Glutamatergic neuron (in vitro differentiated cells): ENCODE measurements at regions not wholly inside any gene's neighbourhood (a gene's known extent, or its start where the extent isn't known, plus 50 kb on each side); places are given as distances from the start of the nearest gene placed in this dataset.
"Not testable (repeated sequence)": the region's sequence is repeated elsewhere in the genome, so short reads cannot be mapped to it uniquely, and the experiment has no call there.

ENCODE experiments used
- DNase-seq: peaks from one replicate; pipeline ENCODE4 v3.0.0; 2022
- H3K27ac Mint-ChIP-seq: one replicate; pipeline ENCODE4 v1.8.0; 2020; ENCODE audit warnings: mild to moderate bottlenecking, mixed read lengths, inconsistent platforms; ENCODE audit not compliant: unreplicated experiment
- H3K27me3 Mint-ChIP-seq: one replicate; pipeline ENCODE4 v1.8.0; 2020; ENCODE audit warnings: mild to moderate bottlenecking, moderate library complexity, mixed read lengths, inconsistent platforms; ENCODE audit not compliant: unreplicated experiment
- H3K36me3 Mint-ChIP-seq: one replicate; pipeline ENCODE4 v1.8.0; 2020; ENCODE audit warnings: mild to moderate bottlenecking, mixed read lengths, inconsistent platforms; ENCODE audit not compliant: unreplicated experiment
- H3K4me1 Mint-ChIP-seq: one replicate; pipeline ENCODE4 v1.8.0; 2020; ENCODE audit warnings: mild to moderate bottlenecking, low read depth, mixed read lengths, inconsistent platforms; ENCODE audit not compliant: unreplicated experiment
- H3K4me3 Mint-ChIP-seq: one replicate; pipeline ENCODE4 v1.8.0; 2020; ENCODE audit warnings: mild to moderate bottlenecking, mixed read lengths, inconsistent platforms; ENCODE audit not compliant: unreplicated experiment
- H3K9me3 Mint-ChIP-seq: one replicate; pipeline ENCODE4 v1.8.0; 2020; ENCODE audit warnings: mild to moderate bottlenecking, moderate library complexity, mixed read lengths, inconsistent platforms; ENCODE audit not compliant: unreplicated experiment
- TF ChIP-seq, protein P1 (sequence below): fragments of 200-600 bp; sonication (generic); IDR thresholded peaks from one replicate; pipeline ENCODE4 v1.5.0; 2021; ENCODE audit not compliant: partially characterized antibody, unreplicated experiment

GRCh38 chr4:116101321-116101720, 984.1 kb downstream of the TRAM1L1 start:
- H3K27me3 Mint-ChIP-seq, result no peaks in the 10 kb centered on the region
- H3K36me3 Mint-ChIP-seq, result no peaks in the 10 kb centered on the region
- TF ChIP-seq, protein P1, sequence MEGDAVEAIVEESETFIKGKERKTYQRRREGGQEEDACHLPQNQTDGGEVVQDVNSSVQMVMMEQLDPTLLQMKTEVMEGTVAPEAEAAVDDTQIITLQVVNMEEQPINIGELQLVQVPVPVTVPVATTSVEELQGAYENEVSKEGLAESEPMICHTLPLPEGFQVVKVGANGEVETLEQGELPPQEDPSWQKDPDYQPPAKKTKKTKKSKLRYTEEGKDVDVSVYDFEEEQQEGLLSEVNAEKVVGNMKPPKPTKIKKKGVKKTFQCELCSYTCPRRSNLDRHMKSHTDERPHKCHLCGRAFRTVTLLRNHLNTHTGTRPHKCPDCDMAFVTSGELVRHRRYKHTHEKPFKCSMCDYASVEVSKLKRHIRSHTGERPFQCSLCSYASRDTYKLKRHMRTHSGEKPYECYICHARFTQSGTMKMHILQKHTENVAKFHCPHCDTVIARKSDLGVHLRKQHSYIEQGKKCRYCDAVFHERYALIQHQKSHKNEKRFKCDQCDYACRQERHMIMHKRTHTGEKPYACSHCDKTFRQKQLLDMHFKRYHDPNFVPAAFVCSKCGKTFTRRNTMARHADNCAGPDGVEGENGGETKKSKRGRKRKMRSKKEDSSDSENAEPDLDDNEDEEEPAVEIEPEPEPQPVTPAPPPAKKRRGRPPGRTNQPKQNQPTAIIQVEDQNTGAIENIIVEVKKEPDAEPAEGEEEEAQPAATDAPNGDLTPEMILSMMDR, result no peak
- H3K27ac Mint-ChIP-seq, result no peak overlapping the region
- no peak for DNase-seq
- no peak overlapping the region for H3K4me3 Mint-ChIP-seq
- peaks cover 4% of the 10 kb centered on the region for H3K9me3 Mint-ChIP-seq
- H3K4me1 Mint-ChIP-seq, result no peaks in the 10 kb centered on the region

DNA sequence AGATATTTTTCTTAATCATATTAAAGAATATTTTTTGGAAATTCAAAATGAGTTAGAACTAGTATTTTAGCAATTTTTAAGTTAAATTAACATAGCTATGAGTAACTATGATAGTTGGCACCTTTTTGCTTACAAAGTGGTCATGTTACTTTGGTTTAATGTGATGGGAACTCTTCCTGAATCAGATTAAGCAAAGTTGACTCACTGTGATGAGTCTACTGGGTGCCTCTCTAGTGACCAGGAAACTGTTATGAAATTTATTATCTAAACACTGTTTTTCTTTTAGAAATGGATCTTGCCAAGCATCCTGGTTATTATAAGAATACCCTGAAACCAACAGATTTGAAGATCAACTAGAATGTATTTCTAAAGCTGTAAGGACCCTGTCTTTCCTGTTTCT, 985.8 kb downstream of the TRAM1L1 start:
- H3K4me1 Mint-ChIP-seq, result no peaks in the 10 kb centered on the region
- no peak overlapping the region for H3K4me3 Mint-ChIP-seq
- H3K9me3 Mint-ChIP-seq, result peaks cover 4% of the 10 kb centered on the region
- H3K27ac Mint-ChIP-seq, result no peak overlapping the region
- TF ChIP-seq, protein P1, result no peak
- no peak for DNase-seq
- no peaks in the 10 kb centered on the region for H3K36me3 Mint-ChIP-seq
- H3K27me3 Mint-ChIP-seq, result no peaks in the 10 kb centered on the region

GRCh38 chr4:116097353-116097752, 983.9 kb upstream of the NDST4 start:
- H3K9me3 Mint-ChIP-seq, H3K36me3 Mint-ChIP-seq, H3K4me1 Mint-ChIP-seq, H3K27me3 Mint-ChIP-seq, H3K4me3 Mint-ChIP-seq, H3K27ac Mint-ChIP-seq, DNase-seq: not testable (repeated sequence)

GRCh38 chr4:116092961-116093360, 979.5 kb upstream of the NDST4 start:
- Mint-ChIP-seq H3K27ac (no peak overlapping the region), H3K36me3 (no peaks in the 10 kb centered on the region), H3K4me3 (no peak overlapping the region), H3K9me3 (peaks cover 4% of the 10 kb centered on the region), H3K27me3 (no peaks in the 10 kb centered on the region), H3K4me1 (no peaks in the 10 kb centered on the region)
- DNase-seq, result no peak
- TF ChIP-seq, protein P1, result no peak

GRCh38 chr4:116088771-116089170, 975.4 kb upstream of the NDST4 start:
- no peak overlapping the region for H3K4me3 Mint-ChIP-seq
- no peaks in the 10 kb centered on the region for H3K9me3 Mint-ChIP-seq

More at GRCh38 chr4:116088771-116089170, 975.4 kb upstream of the NDST4 start:
- Mint-ChIP-seq H3K4me1 (no peaks in the 10 kb centered on the region), H3K27ac (no peak overlapping the region), H3K27me3 (no peaks in the 10 kb centered on the region), H3K36me3 (no peaks in the 10 kb centered on the region)
- DNase-seq, result no peak
- TF ChIP-seq, protein P1, result no peak
